ENCODE measurements at regions not wholly inside any gene's neighbourhood (a gene's known extent, or its start where the extent isn't known, plus 50 kb on each side); places are given as distances from the start of the nearest gene placed in this dataset.

GRCh38 chr5:171673840-171674239 is 111.8 kb upstream of the SMIM23 start:
- H3K27me3 Mint-ChIP-seq (ENCODE audit: insufficient read depth, low read depth): peaks cover 7% of the 10 kb centered on the region
- Histone ChIP-seq H3K27ac (no peak overlapping the region), H3K9me3 (ENCODE audit: low read depth) (no peaks in the 10 kb centered on the region), H3F3A (ENCODE audit: low read depth) (no peaks in the 10 kb centered on the region), H3K4me1 (no peaks in the 10 kb centered on the region), H3K27me3 (no peaks in the 10 kb centered on the region), H3K36me3 (no peaks in the 10 kb centered on the region), H3K9ac (no peak overlapping the region), H3K4me2 (no peak overlapping the region), H3K4me3 (no peak overlapping the region), H2AFZ (replicated peaks) (no peak overlapping the region), H3K79me2 (ENCODE audit: low read depth) (no peaks in the 10 kb centered on the region), H4K20me1 (ENCODE audit: low read depth) (no peaks in the 10 kb centered on the region)
- H3K4me1 Mint-ChIP-seq: peaks cover 12% of the 10 kb centered on the region
- TF ChIP-seq EZH2 (IDR thresholded peaks at IDR 0.05): no peak
- no peak for TF ChIP-seq EZH2phosphoT487 (IDR thresholded peaks at IDR 0.05)
- no peak for TF ChIP-seq CTCF (IDR thresholded peaks at IDR 0.05)
- no peak for DNase-seq (ENCODE audit: low spot score)
- no peaks in the 10 kb centered on the region for H3K36me3 Mint-ChIP-seq
- no peak overlapping the region for H3K27ac Mint-ChIP-seq
- no peak overlapping the region for H3K4me3 Mint-ChIP-seq
- H3K9me3 Mint-ChIP-seq: no peaks in the 10 kb centered on the region

GRCh38 chr5:171675511-171675910 is 110.1 kb upstream of the SMIM23 start:
- no peak overlapping the region for H2AFZ ChIP-seq (replicated peaks)
- no peaks in the 10 kb centered on the region for H4K20me1 ChIP-seq (ENCODE audit: low read depth)
- no peak overlapping the region for H3K27ac Mint-ChIP-seq
- no peak overlapping the region for H3K4me2 ChIP-seq
- no peaks in the 10 kb centered on the region for H3K36me3 Mint-ChIP-seq
- H3K4me3 Mint-ChIP-seq: no peak overlapping the region
- H3K9me3 ChIP-seq (ENCODE audit: low read depth): no peaks in the 10 kb centered on the region
- H3K9ac ChIP-seq: no peak overlapping the region
- no peak for TF ChIP-seq CTCF (IDR thresholded peaks at IDR 0.05)
- TF ChIP-seq EZH2phosphoT487 (IDR thresholded peaks at IDR 0.05): no peak
- no peak for TF ChIP-seq EZH2 (IDR thresholded peaks at IDR 0.05)
- H3K36me3 ChIP-seq: no peaks in the 10 kb centered on the region
- H3K27ac ChIP-seq: no peak overlapping the region
- H3K4me1 ChIP-seq: no peaks in the 10 kb centered on the region
- H3K27me3 ChIP-seq: no peaks in the 10 kb centered on the region
- H3K79me2 ChIP-seq (ENCODE audit: low read depth): no peaks in the 10 kb centered on the region
- H3K27me3 Mint-ChIP-seq (ENCODE audit: insufficient read depth, low read depth): peaks cover 7% of the 10 kb centered on the region
- no peaks in the 10 kb centered on the region for H3F3A ChIP-seq (ENCODE audit: low read depth)
- no peak for DNase-seq (ENCODE audit: low spot score)
- peaks cover 12% of the 10 kb centered on the region for H3K4me1 Mint-ChIP-seq
- H3K9me3 Mint-ChIP-seq: no peaks in the 10 kb centered on the region
- no peak overlapping the region for H3K4me3 ChIP-seq

GRCh38 chr5:171676286-171676944 is 109.2 kb upstream of the SMIM23 start:
- H3K9ac ChIP-seq: no peak overlapping the region
- Mint-ChIP-seq H3K4me1 (peaks cover 12% of the 10 kb centered on the region), H3K27ac (no peak overlapping the region), H3K4me3 (no peak overlapping the region), H3K36me3 (no peaks in the 10 kb centered on the region), H3K9me3 (no peaks in the 10 kb centered on the region), H3K27me3 (ENCODE audit: insufficient read depth, low read depth) (peaks cover 7% of the 10 kb centered on the region)
- H2AFZ ChIP-seq (replicated peaks): no peak overlapping the region
- no peaks in the 10 kb centered on the region for H3F3A ChIP-seq (ENCODE audit: low read depth)
- no peak for DNase-seq (ENCODE audit: low spot score)
- H3K4me1 ChIP-seq: no peaks in the 10 kb centered on the region
- no peaks in the 10 kb centered on the region for H3K36me3 ChIP-seq
- no peak for TF ChIP-seq EZH2 (IDR thresholded peaks at IDR 0.05)
- TF ChIP-seq CTCF (IDR thresholded peaks at IDR 0.05): no peak
- no peak for TF ChIP-seq EZH2phosphoT487 (IDR thresholded peaks at IDR 0.05)
- H3K4me3 ChIP-seq: no peak overlapping the region
- no peaks in the 10 kb centered on the region for H3K9me3 ChIP-seq (ENCODE audit: low read depth)
- no peaks in the 10 kb centered on the region for H3K79me2 ChIP-seq (ENCODE audit: low read depth)
- no peaks in the 10 kb centered on the region for H3K27me3 ChIP-seq
- no peaks in the 10 kb centered on the region for H4K20me1 ChIP-seq (ENCODE audit: low read depth)
- H3K27ac ChIP-seq: no peak overlapping the region
- H3K4me2 ChIP-seq: no peak overlapping the region

All from neural progenitor cell (in vitro differentiated cells).